HEK293T (cell line): ENCODE measurements at regions not wholly inside any gene's neighbourhood (a gene's known extent, or its start where the extent isn't known, plus 50 kb on each side); places are given as distances from the start of the nearest gene placed in this dataset.

Source experiments
- CTCF ChIA-PET: fragments of 350-600 bp; formaldehyde crosslinking; extraction: SDS; loops from one replicate; lab custom pipeline; 2021; ENCODE audit warnings: antibody characterized with exemption, inconsistent platforms; lab: Yijun Ruan, JAX
- POLR2A ChIA-PET: fragments of 350-600 bp; formaldehyde crosslinking; extraction: SDS; loops from one replicate; lab custom pipeline; 2020; ENCODE audit warnings: antibody characterized with exemption, inconsistent platforms; lab: Yijun Ruan, JAX
- DNase-seq: peaks from one replicate; pipeline ENCODE4 v3.0.0; 2012; ENCODE audit warnings: mixed read lengths; ENCODE audit errors: extremely low spot score
- ARNT ChIP-seq: fragments of 450-650 bp; IDR thresholded peaks from 2 replicates; pipeline ENCODE4 v1.6.1; 2017; ENCODE audit warnings: mild to moderate bottlenecking
- BHLHE40 ChIP-seq: fragments of 450-650 bp; IDR thresholded peaks from 2 replicates; pipeline ENCODE4 v1.6.1; 2016; ENCODE audit warnings: mild to moderate bottlenecking, moderate library complexity, borderline replicate concordance
- CTBP1 ChIP-seq: fragments of 450-650 bp; IDR thresholded peaks from 2 replicates; pipeline ENCODE4 v1.6.1; 2016; ENCODE audit warnings: borderline replicate concordance
- ELF4 ChIP-seq: fragments of 450-650 bp; IDR thresholded peaks from 2 replicates; pipeline ENCODE4 v1.6.1; 2017; ENCODE audit warnings: antibody characterized with exemption
- FOXA1 ChIP-seq: fragments of 450-650 bp; IDR thresholded peaks from 2 replicates; pipeline ENCODE4 v1.6.1; 2016; ENCODE audit warnings: mild to moderate bottlenecking
- FOXK2 ChIP-seq: fragments of 450-650 bp; IDR thresholded peaks from 2 replicates; pipeline ENCODE4 v1.6.1; 2016; ENCODE audit warnings: mild to moderate bottlenecking
- FOXM1 ChIP-seq: fragments of 450-650 bp; IDR thresholded peaks from 2 replicates; pipeline ENCODE4 v1.6.1; 2017; ENCODE audit warnings: mild to moderate bottlenecking, borderline replicate concordance
- HDGF ChIP-seq: fragments of 450-650 bp; IDR thresholded peaks from 2 replicates; pipeline ENCODE4 v1.6.1; 2017; ENCODE audit warnings: antibody characterized with exemption, borderline replicate concordance
- L3MBTL2 ChIP-seq: fragments of 450-650 bp; conservative IDR thresholded peaks from 2 replicates; pipeline ENCODE4 v1.6.1; 2016; ENCODE audit warnings: mild to moderate bottlenecking
- LEF1 ChIP-seq: fragments of 450-650 bp; IDR thresholded peaks from 2 replicates; pipeline ENCODE4 v1.6.1; 2017; ENCODE audit warnings: mild to moderate bottlenecking, borderline replicate concordance
- NFRKB ChIP-seq: fragments of 450-650 bp; IDR thresholded peaks from 2 replicates; pipeline ENCODE4 v1.6.1; 2016; ENCODE audit warnings: mild to moderate bottlenecking, moderate library complexity
- SP1 ChIP-seq: fragments of 450-650 bp; IDR thresholded peaks from 2 replicates; pipeline ENCODE4 v1.6.1; 2017
- SUZ12 ChIP-seq: fragments of 450-650 bp; IDR thresholded peaks from 2 replicates; pipeline ENCODE4 v1.6.1; 2016; ENCODE audit warnings: mild to moderate bottlenecking
- TARDBP ChIP-seq: fragments of 450-650 bp; IDR thresholded peaks from 2 replicates; pipeline ENCODE4 v1.6.1; 2016
- ZNF384 ChIP-seq: fragments of 450-650 bp; IDR thresholded peaks from 2 replicates; pipeline ENCODE4 v1.6.1; 2016
- TF ChIP-seq, protein P1 (sequence below): fragments of 450-650 bp; IDR thresholded peaks from 2 replicates; pipeline ENCODE4 v1.6.1; 2016

DNA sequence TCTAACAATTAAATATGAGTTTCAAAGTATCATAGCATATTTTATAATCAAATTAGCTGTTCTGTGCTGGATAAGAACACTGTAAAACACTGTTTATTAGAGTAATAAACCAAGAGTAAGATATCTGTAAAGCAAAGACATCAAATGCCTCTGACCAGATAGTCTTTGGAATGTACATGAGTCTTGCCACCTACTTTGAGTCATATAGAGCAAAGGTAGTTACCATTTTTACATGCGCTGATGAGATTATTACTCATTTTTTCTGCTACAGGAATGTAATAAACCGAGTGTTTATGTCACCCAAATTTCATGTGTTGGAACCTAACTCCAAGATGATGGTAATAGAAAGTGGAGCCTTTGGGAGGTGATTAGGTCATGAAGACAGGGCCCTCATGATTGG, 654.5 kb downstream of the CETN3 start:
- CTCF ChIA-PET = no interaction called here
- TF ChIP-seq SP1 (no peak), FOXM1 (no peak), TARDBP (no peak)

GRCh38 chr5:89735082-89735481, 674.5 kb downstream of the CETN3 start:
- ChIA-PET POLR2A (no interaction called here), CTCF (no interaction called here)
- no peak for DNase-seq
- no peak for TF ChIP-seq FOXM1
- TF ChIP-seq TARDBP = no peak
- no peak for TF ChIP-seq FOXA1
- no peak for TF ChIP-seq FOXK2
- no peak for TF ChIP-seq ARNT
- no peak for TF ChIP-seq ZNF384
- TF ChIP-seq NFRKB = no peak
- no peak for TF ChIP-seq L3MBTL2
- no peak for TF ChIP-seq SP1
- no peak for TF ChIP-seq SUZ12
- no peak for TF ChIP-seq HDGF
- TF ChIP-seq, protein P1, sequence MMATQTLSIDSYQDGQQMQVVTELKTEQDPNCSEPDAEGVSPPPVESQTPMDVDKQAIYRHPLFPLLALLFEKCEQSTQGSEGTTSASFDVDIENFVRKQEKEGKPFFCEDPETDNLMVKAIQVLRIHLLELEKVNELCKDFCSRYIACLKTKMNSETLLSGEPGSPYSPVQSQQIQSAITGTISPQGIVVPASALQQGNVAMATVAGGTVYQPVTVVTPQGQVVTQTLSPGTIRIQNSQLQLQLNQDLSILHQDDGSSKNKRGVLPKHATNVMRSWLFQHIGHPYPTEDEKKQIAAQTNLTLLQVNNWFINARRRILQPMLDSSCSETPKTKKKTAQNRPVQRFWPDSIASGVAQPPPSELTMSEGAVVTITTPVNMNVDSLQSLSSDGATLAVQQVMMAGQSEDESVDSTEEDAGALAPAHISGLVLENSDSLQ = no peak
- TF ChIP-seq LEF1 = no peak
- no peak for TF ChIP-seq CTBP1
- no peak for TF ChIP-seq BHLHE40
- TF ChIP-seq ELF4 = no peak

More for the DNA sequence above, 654.5 kb downstream of the CETN3 start:
- POLR2A ChIA-PET = no interaction called here
- DNase-seq = no peak

GRCh38 chr5:89733772-89734171, 675.8 kb downstream of the CETN3 start:
- ChIA-PET POLR2A (no interaction called here), CTCF (no interaction called here)
- TF ChIP-seq FOXM1 = no peak
- TF ChIP-seq FOXA1 = no peak
- TF ChIP-seq ZNF384 = no peak
- no peak for TF ChIP-seq LEF1
- TF ChIP-seq TARDBP = no peak
- no peak for TF ChIP-seq L3MBTL2
- TF ChIP-seq ARNT = no peak
- no peak for TF ChIP-seq BHLHE40
- TF ChIP-seq HDGF = no peak
- no peak for TF ChIP-seq ELF4
- TF ChIP-seq, protein P1 = no peak
- TF ChIP-seq NFRKB = no peak
- no peak for TF ChIP-seq CTBP1
- no peak for TF ChIP-seq SUZ12
- TF ChIP-seq FOXK2 = no peak
- TF ChIP-seq SP1 = no peak
- no peak for DNase-seq

- DNase-seq = peak; percentile 4
- ChIA-PET POLR2A (no interaction called here), CTCF (interaction anchor here (1.0 kb wide), 1 partner anchor 1001 kb away, joined by 7 read pairs; no protein-coding TSS in a partner anchor)
- TF ChIP-seq LEF1 = no peak
- TF ChIP-seq, protein P1 = no peak
- TF ChIP-seq CTBP1 = no peak
- TF ChIP-seq ELF4 = no peak
- no peak for TF ChIP-seq HDGF
- TF ChIP-seq SUZ12 = no peak
- no peak for TF ChIP-seq ARNT
- no peak for TF ChIP-seq BHLHE40
- no peak for TF ChIP-seq FOXK2
- TF ChIP-seq NFRKB = no peak
- no peak for TF ChIP-seq ZNF384
- no peak for TF ChIP-seq FOXM1
- no peak for TF ChIP-seq FOXA1
- TF ChIP-seq TARDBP = no peak
Observed at GRCh38 chr5:89729623-89730301, 679.8 kb downstream of the CETN3 start.

DNA sequence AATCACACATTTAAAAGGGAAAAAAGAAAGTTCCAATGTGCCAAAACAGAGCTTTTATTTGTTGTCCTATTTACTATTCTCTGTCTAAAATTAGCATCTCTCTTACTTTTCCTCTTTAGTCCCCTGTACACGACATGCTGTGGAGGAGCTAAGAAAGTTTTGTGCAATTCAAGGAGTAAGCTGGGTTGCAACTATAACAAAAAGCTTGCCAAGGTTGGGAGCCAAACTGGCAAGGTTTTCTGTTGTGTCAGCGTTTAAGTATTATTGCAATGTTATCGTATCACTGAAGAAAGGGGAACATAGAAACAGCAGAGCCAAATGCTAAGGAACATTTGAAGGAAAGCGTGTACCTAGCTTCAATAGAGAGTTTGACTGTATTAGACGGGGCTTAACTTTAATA, 680.8 kb downstream of the CETN3 start:
- CTCF ChIA-PET = interaction anchor here (0.6 kb wide), 1 partner anchor 628 kb away, joined by 5 read pairs; no protein-coding TSS in a partner anchor

DNA sequence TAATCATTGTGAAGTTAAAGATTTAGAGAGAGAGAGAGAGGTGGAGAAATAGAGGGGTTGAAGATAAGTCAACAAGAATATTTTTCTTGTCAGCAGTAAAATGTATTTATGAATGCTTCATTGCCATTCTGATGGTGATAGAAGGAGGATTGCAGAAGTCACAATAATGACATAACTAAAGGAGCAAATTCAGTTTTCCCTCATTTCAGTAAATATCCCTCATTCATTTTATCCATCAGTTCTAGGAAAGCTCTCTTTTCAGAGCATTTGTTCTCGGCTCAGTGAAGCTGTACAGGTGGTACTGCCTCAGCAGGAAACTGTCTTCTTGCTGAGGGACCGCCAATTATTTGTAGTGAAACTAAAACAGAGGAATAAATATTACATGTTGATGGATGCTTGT, 681.4 kb downstream of the CETN3 start:
- TF ChIP-seq SUZ12 (no peak), TARDBP (no peak), FOXK2 (no peak), FOXA1 (no peak), NFRKB (no peak), BHLHE40 (no peak), ARNT (no peak), ZNF384 (no peak), LEF1 (no peak), L3MBTL2 (no peak), CTBP1 (no peak), FOXM1 (no peak), SP1 (no peak), ELF4 (no peak), HDGF (no peak)
- TF ChIP-seq, protein P1 = no peak
- ChIA-PET CTCF (interaction anchor here (0.6 kb wide), 1 partner anchor 627 kb away, joined by 5 read pairs; no protein-coding TSS in a partner anchor), POLR2A (no interaction called here)
- no peak for DNase-seq

More for the DNA sequence above, 680.8 kb downstream of the CETN3 start:
- TF ChIP-seq TARDBP (no peak), HDGF (no peak)
- no peak for DNase-seq
- POLR2A ChIA-PET = no interaction called here
